ENCODE measurements at regions not wholly inside any gene's neighbourhood (a gene's known extent, or its start where the extent isn't known, plus 50 kb on each side); places are given as distances from the start of the nearest gene placed in this dataset.

GRCh38 chr2:103785956-103786355 is 1024.1 kb downstream of the TMEM182 start:
- H3K9me2 ChIP-seq (replicated peaks; ENCODE audit: insufficient read depth, low read length) = no peaks in the 10 kb centered on the region
- no peak overlapping the region for H3K4me3 ChIP-seq (ENCODE audit: insufficient read depth, low read length, poor library complexity, severe bottlenecking)
- H4K20me1 ChIP-seq (ENCODE audit: low read depth, low read length) = no peaks in the 10 kb centered on the region; the same call in 1 of the 2 replicates
- H3K9me3 ChIP-seq (ENCODE audit: insufficient read depth, low read length) = no peaks in the 10 kb centered on the region
- TF ChIP-seq CTCF (IDR thresholded peaks at IDR 0.05; ENCODE audit: insufficient read depth, low read length, poor library complexity, severe bottlenecking) = no peak
- no peak for TF ChIP-seq EZH2phosphoT487 (conservative IDR thresholded peaks at IDR 0.05; ENCODE audit: low read length)
- H3K27me3 ChIP-seq (ENCODE audit: low read length) = no peaks in the 10 kb centered on the region
- H3K4me2 ChIP-seq (ENCODE audit: low read depth, low read length, poor library complexity, severe bottlenecking) = no peak overlapping the region
- no peak overlapping the region for H2AFZ ChIP-seq (ENCODE audit: low read depth, low read length, severe bottlenecking)
- H3K27ac ChIP-seq (ENCODE audit: low read depth, low read length) = no peak overlapping the region
- no peaks in the 10 kb centered on the region for H3F3A ChIP-seq (ENCODE audit: insufficient read depth)
- no peak overlapping the region for H3K9ac ChIP-seq (ENCODE audit: low read length)
- no peaks in the 10 kb centered on the region for H3K36me3 ChIP-seq (ENCODE audit: low read length)
- no peaks in the 10 kb centered on the region for H3K79me2 ChIP-seq (ENCODE audit: insufficient read depth, low read length)

GRCh38 chr2:103788389-103788788 is 1026.6 kb downstream of the TMEM182 start:
- no peaks in the 10 kb centered on the region for H3K36me3 ChIP-seq (ENCODE audit: low read length)
- no peak overlapping the region for H3K4me3 ChIP-seq (ENCODE audit: insufficient read depth, low read length, poor library complexity, severe bottlenecking)
- H2AFZ ChIP-seq (ENCODE audit: low read depth, low read length, severe bottlenecking) = no peak overlapping the region
- no peaks in the 10 kb centered on the region; the same call in 1 of the 2 replicates for H4K20me1 ChIP-seq (ENCODE audit: low read depth, low read length)
- no peaks in the 10 kb centered on the region for H3K79me2 ChIP-seq (ENCODE audit: insufficient read depth, low read length)
- H3K27ac ChIP-seq (ENCODE audit: low read depth, low read length) = no peak overlapping the region
- no peaks in the 10 kb centered on the region for H3K9me2 ChIP-seq (replicated peaks; ENCODE audit: insufficient read depth, low read length)
- H3F3A ChIP-seq (ENCODE audit: insufficient read depth) = no peaks in the 10 kb centered on the region
- H3K9me3 ChIP-seq (ENCODE audit: insufficient read depth, low read length) = no peaks in the 10 kb centered on the region
- no peak for TF ChIP-seq CTCF (IDR thresholded peaks at IDR 0.05; ENCODE audit: insufficient read depth, low read length, poor library complexity, severe bottlenecking)
- TF ChIP-seq EZH2phosphoT487 (conservative IDR thresholded peaks at IDR 0.05; ENCODE audit: low read length) = no peak
- H3K27me3 ChIP-seq (ENCODE audit: low read length) = no peaks in the 10 kb centered on the region
- no peak overlapping the region for H3K9ac ChIP-seq (ENCODE audit: low read length)
- no peak overlapping the region for H3K4me2 ChIP-seq (ENCODE audit: low read depth, low read length, poor library complexity, severe bottlenecking)

- Histone ChIP-seq H2AFZ (ENCODE audit: low read depth, low read length, severe bottlenecking) (no peak overlapping the region), H3K79me2 (ENCODE audit: insufficient read depth, low read length) (no peaks in the 10 kb centered on the region), H3F3A (ENCODE audit: insufficient read depth) (no peaks in the 10 kb centered on the region), H3K4me2 (ENCODE audit: low read depth, low read length, poor library complexity, severe bottlenecking) (no peak overlapping the region), H3K9me3 (ENCODE audit: insufficient read depth, low read length) (no peaks in the 10 kb centered on the region), H3K9ac (ENCODE audit: low read length) (no peak overlapping the region), H3K4me3 (ENCODE audit: insufficient read depth, low read length, poor library complexity, severe bottlenecking) (no peak overlapping the region), H3K9me2 (replicated peaks; ENCODE audit: insufficient read depth, low read length) (0 out of 2 replicates have a peak, but pooled peaks cover 3% of the 10 kb centered on the region), H3K36me3 (ENCODE audit: low read length) (no peaks in the 10 kb centered on the region), H4K20me1 (ENCODE audit: low read depth, low read length) (no peaks in the 10 kb centered on the region; the same call in 1 of the 2 replicates), H3K27ac (ENCODE audit: low read depth, low read length) (no peak overlapping the region), H3K27me3 (ENCODE audit: low read length) (no peaks in the 10 kb centered on the region)
- no peak for TF ChIP-seq EZH2phosphoT487 (conservative IDR thresholded peaks at IDR 0.05; ENCODE audit: low read length)
- no peak for TF ChIP-seq CTCF (IDR thresholded peaks at IDR 0.05; ENCODE audit: insufficient read depth, low read length, poor library complexity, severe bottlenecking)
These were observed 1027.1 kb downstream of the TMEM182 start for GRCh38 chr2:103788951-103789350.
